ENCODE measurements at regions not wholly inside any gene's neighbourhood (a gene's known extent, or its start where the extent isn't known, plus 50 kb on each side); places are given as distances from the start of the nearest gene placed in this dataset.
"Not testable (repeated sequence)": the region's sequence is repeated elsewhere in the genome, so short reads cannot be mapped to it uniquely, and the experiment has no call there.

DNA sequence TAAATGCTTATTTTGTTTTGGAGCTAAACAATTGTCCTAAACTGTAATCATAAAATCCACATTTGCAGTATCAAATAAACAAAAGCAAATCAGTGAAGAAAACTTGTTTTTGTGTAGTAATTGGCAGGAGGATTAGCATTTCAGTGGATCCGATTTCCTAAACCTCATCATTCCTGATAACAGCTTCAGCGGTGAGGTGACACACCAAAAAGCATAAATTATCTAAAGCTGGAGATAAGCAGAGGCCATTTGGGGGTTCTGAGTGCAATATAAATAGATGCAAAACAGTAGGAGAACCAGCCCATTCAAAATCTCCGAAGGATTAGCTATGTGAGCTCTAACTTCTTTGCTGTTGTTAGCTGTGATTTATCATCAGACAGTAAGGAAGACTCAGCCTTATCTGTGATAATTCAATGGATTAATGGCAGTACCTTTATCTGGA is 235.8 kb downstream of the EPHA7 start:
- no peak for DNase-seq

- no peak for DNase-seq
Measured at GRCh38 chr6:93182938-93183479, 236.3 kb downstream of the EPHA7 start.

DNA sequence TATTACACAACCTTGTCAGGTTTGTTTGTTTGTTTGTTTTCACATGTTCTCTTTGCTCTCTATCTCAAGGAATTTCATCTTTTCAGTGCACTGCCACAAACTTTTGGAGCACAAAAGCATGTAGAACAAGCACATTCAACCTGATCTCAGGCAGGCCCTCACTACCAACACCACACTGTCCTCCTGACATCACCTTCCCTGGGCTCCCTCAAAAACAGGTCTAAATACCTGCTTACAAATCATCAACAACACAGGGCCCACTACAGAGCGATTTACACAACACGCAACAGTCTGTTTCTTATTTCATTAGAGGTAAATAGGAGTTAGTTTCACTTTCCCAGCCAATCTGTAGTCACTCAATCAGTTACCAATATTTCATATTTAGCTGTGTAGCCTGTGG is 241.4 kb downstream of the EPHA7 start:
- no peak for DNase-seq

- DNase-seq = no peak
Measured at GRCh38 chr6:93177438-93177837, 241.9 kb downstream of the EPHA7 start.

GRCh38 chr6:93176070-93176469 is 243.3 kb downstream of the EPHA7 start:
- no peak for DNase-seq

- DNase-seq = not testable (repeated sequence)
Measured at GRCh38 chr6:93173573-93173972, 245.8 kb downstream of the EPHA7 start.

DNA sequence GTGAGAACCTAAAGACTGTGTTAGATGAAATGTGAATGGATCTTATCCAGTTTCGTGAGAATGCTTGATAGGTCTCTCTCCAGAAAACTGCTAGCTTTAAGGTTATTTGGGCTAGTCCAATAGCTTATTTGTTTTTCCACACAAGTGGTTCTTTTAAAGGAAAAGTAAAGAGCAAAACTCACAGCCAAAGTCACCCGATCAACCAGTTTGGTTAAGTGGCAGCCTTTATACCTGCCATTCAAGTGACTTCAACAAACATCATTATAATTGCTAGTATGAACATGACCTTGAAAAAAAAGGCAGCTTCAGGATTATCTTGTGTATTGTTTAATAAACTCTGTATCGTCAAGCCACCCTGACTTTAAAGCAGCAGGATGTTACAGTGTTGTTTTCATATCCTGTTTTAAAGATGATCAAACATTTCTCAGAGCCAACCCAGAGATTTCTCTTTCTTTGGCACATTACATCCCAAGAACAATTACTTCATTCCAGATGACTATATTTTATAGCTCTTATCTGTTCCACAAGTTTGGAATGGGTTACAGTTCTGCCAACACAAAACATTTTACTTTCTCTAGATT is 253.4 kb downstream of the EPHA7 start:
- peak; percentile 91 for DNase-seq

DNA sequence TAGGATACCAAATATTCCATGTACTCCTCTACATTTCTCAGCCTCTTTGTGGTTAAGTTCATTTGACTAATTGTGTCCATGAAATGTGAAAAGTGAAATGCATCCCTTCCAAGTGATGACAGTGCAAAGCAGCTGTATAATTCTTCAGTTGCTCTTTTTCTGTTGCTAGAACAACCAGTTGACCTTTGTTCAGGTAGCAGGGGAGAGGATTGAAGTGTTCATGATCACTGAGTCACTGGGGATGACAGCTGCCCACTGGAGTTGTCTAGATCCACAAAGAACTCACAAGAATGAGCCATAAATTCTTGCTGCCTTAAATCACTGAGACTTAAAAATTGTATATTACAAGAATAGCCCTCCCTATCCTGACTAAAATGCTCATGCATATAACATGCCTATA is 254.6 kb downstream of the EPHA7 start:
- DNase-seq = no peak

DNA sequence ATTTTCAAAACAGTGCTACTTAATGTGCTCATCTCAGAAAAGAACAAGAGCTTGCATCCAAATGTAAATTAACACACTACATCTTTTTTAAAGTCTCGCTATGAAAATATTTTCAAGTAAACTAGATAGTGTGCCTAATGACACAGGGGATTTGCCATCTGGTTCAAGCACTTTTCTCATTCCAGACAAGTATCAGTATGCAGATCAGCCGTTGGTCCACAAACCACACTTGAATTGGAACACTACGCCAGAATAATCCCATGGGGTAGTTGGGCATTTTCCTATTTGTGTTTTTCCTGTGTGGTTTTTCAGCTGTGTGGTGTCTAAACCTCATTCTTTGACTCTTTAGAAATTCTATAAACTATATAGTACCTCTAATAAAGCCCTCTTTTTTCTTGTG is 256.2 kb downstream of the EPHA7 start:
- no peak for DNase-seq

GRCh38 chr6:93139408-93140081 is 279.8 kb downstream of the EPHA7 start:
- DNase-seq = no peak

GRCh38 chr6:93136111-93136510 is 283.2 kb downstream of the EPHA7 start:
- DNase-seq = no peak

DNA sequence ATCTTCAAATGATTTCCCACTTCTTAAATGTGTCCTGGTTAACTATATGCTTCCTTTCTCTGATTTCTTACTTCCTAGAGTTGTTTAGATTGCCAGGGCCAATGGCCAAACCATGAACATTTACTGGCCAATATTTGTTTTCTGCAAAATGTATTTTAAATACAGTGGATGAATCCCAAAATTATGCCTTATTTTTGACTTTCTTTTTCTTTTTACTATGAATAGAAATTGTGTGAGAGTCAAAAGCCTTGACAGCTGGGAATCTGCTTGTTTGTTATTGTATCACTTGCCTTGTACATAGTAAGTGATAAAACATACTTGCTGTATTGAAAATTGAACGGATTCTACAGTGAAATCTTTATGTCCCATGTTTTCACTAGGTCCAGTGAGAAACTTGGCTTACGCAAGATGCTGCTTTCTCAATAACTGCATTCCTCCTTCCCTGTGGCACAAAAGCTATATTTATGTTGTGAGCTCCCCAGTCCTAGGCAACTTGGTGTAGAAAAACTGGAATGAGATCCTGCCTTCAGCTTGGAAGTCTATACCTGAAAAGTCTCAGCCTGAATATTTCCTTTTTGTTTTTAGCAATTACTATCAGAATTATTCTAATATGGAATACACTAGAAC is 295.2 kb downstream of the EPHA7 start:
- no peak for DNase-seq

DNA sequence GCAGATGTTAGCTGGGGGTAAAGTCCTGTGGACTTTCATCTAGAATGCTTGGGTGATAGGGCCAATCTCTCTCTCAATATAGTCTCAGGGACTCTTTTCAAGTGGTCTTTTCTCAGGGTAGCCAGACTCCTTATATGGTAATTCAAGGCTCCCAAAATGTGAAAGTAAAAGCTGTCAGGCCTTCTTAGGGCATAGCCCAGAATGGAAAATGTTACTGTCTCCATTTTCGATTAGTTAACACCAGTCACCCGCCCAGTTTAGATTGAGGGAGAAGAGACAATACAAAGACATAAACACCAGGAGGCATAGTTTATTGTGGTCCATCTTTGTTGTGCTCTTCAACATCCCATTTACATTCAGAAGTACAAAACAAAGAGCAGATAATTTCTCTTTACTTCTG is 295.8 kb downstream of the EPHA7 start:
- DNase-seq = no peak

DNA sequence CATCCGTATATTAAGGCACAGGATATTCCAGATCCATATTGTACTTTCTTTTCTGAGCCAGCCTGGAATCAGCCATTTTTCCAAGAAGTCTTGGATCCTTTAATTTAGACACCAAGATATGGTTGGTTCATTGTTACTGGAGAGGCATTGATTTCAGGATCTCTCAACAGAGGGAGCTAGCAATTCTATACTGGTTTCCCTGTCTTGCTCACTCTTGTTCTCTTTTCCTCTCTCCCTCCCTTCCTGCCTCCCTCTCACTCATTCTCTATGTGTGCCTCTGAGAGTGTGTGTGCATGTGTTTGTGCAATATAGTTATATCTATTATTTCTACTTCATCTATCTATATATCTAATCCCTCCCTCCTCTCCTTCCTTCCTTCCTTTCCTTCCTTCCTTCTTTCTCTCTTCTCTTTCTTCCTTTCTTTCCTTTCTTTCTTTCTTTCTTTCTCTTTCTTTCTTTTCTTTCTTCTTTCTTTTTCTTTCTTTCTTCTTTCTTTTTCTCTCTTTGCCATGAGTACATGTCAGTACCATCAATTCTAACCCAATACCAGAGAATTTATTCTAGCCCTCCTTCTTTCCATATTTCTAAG is 299.1 kb downstream of the EPHA7 start:
- DNase-seq = no peak

DNA sequence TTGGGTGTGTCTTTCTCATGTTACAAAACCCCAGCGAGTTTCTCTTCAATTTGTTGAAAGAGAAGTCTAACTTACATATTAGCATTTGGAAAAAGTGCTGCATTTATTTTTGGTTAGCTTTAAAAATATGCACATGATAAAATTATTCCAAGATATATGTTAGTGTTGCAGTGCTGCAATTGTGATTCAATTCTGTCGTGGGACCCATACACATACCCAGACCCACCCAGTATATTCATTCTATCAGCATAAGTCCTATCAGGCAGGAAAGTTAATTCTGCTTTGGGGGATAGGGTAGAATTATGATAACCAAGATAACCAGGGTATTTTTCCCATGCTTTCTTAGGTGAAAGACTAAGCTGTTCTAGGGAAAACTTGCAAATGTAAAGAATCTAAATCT is 313.5 kb downstream of the EPHA7 start:
- no peak for DNase-seq

- DNase-seq = no peak
Measured at GRCh38 chr6:93105017-93105416, 314.3 kb downstream of the EPHA7 start.

GRCh38 chr6:93104195-93104817 is 315.1 kb downstream of the EPHA7 start:
- no peak for DNase-seq

GRCh38 chr6:93088621-93089501 is 330.5 kb downstream of the EPHA7 start:
- DNase-seq = no peak

DNA sequence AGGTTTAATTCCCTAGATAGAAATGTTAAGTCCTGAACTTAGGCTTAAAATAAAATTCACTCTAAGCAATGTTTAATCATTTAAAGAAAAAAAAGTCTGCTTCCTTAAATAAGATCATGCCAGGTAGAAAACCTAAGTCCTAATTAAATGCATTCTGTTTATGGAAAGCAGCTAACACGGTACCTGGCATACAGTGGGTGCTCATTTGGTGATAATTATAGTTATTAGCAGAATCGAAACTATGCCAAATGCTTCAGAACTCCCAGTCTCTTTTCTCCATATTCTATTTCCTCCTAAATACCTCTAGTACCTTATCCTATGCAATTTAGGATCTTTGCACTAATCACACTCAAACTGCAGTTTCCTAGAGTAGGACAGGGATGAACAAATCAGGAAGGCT is 331.8 kb downstream of the EPHA7 start:
- DNase-seq = no peak

- DNase-seq = no peak
Measured at GRCh38 chr6:93086351-93086750, 333.0 kb downstream of the EPHA7 start.

DNA sequence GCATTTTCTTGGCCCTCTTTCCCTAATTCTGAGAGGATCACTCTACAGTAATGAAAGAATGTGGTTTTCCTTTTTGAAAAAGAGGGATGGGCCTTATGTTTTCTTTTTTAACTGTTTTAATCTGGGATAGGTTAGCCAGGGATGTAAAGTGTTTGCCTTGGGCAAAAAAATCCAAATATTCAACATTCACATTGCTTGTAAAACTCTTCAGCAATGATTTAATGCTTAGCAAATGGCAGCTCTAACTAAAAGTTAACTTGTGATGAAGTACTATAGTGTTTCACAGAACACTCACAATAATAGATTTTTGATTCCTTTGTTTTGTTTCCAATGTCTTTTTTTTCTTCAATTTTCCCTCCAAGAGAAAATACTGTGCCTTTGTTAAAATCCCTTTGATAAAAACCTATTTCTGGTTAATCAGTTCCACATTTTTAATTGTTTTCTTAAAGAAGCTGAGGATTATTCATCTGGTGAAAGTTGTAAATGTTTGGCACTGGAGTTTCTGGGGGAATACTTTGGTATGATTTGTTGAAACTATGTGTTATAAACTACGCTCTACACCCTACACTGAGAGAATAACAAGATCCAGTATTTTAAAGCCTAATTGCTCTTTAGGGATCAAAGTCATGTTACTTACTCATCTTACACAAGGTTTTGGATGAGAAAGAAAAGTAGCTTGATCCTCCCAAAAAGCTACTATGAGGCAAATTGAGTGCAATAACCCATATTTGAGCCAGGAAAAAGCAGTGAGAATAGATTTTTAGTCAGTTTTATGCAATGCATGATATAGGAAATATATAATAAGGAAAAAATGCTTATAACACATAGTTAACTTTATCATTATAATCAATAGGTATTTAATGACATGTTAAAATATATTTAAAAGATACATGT is 335.8 kb downstream of the EPHA7 start:
- DNase-seq = no peak

Data from DMS153 (cell line).